ENCODE measurements at regions not wholly inside any gene's neighbourhood (a gene's known extent, or its start where the extent isn't known, plus 50 kb on each side); places are given as distances from the start of the nearest gene placed in this dataset.

DNA sequence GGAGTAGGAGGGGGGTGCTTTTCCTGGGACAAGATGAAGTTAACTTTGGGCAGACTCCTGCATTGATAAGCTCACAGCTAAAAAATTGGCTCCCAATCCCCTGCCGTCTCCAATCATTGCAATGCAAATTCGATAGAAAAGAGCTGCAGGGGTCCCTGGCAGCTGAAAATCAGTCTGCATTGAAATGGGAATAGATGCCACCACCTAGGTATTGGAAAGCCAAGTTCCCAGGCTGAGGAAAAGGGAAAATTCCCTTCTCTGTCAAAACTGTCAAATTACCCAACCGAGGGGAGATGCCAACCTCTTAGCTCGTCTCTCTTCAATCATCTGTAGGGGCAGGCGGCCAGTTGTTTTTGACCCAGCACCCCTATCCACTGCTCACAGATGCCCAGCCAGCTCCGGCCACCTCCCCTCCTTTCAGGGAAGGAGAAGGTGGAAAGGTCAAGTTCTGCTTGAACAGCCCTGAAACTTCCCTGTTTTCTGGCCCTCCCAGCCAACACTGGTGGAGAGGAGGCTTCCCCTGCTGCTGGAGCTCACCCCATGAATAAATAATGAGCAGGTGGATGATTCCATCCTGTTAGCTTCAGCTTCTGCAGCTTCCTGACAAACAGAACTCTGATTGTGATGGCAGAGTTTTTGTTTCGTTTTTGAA, 916.3 kb downstream of the TBC1D22A start:
- H3K4me3 Mint-ChIP-seq: no peak overlapping the region
- H3K27ac Mint-ChIP-seq: no peak overlapping the region
- peaks cover 16% of the 10 kb centered on the region; the same call in 1 of the 2 replicates for H3K36me3 Mint-ChIP-seq (ENCODE audit: low read depth)

DNA sequence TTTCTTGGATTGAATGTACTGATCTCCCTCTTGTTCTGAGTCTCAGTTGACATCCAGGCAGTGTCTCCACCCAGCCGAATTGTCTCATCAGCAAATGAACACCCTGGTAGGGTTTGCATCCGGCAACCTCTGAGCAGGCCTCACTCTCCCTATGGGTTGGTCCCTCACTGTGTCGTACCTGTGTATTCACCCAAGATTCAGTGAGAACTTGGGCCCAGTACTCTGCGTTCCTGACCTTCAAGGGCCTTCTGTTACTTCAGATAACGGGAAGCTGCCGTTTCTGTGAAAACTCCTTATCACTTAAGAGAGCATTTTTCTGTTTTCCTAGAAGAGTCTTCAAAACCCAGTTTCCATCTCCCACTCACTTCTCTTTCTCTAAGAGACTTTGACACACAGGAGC, 915.6 kb downstream of the TBC1D22A start:
- TF ChIP-seq, protein P1, sequence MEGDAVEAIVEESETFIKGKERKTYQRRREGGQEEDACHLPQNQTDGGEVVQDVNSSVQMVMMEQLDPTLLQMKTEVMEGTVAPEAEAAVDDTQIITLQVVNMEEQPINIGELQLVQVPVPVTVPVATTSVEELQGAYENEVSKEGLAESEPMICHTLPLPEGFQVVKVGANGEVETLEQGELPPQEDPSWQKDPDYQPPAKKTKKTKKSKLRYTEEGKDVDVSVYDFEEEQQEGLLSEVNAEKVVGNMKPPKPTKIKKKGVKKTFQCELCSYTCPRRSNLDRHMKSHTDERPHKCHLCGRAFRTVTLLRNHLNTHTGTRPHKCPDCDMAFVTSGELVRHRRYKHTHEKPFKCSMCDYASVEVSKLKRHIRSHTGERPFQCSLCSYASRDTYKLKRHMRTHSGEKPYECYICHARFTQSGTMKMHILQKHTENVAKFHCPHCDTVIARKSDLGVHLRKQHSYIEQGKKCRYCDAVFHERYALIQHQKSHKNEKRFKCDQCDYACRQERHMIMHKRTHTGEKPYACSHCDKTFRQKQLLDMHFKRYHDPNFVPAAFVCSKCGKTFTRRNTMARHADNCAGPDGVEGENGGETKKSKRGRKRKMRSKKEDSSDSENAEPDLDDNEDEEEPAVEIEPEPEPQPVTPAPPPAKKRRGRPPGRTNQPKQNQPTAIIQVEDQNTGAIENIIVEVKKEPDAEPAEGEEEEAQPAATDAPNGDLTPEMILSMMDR (IDR thresholded peaks at IDR 0.05): no peak
- DNase-seq: no peak
- Mint-ChIP-seq H3K27me3 (ENCODE audit: insufficient read depth) (no peaks in the 10 kb centered on the region; the same call in none of the 2 replicates), H3K36me3 (ENCODE audit: low read depth) (peaks cover 11% of the 10 kb centered on the region; the same call in 1 of the 2 replicates), H3K27ac (no peak overlapping the region), H3K4me3 (no peak overlapping the region), H3K9me3 (peaks cover 76% of the 10 kb centered on the region), H3K4me1 (ENCODE audit: low read depth) (no peaks in the 10 kb centered on the region)

More for the DNA sequence above, 916.3 kb downstream of the TBC1D22A start:
- TF ChIP-seq, protein P1 (IDR thresholded peaks at IDR 0.05): no peak
- DNase-seq: no peak
- Mint-ChIP-seq H3K4me1 (ENCODE audit: low read depth) (no peaks in the 10 kb centered on the region), H3K9me3 (peaks cover 77% of the 10 kb centered on the region), H3K27me3 (ENCODE audit: insufficient read depth) (no peaks in the 10 kb centered on the region; the same call in none of the 2 replicates)

DNA sequence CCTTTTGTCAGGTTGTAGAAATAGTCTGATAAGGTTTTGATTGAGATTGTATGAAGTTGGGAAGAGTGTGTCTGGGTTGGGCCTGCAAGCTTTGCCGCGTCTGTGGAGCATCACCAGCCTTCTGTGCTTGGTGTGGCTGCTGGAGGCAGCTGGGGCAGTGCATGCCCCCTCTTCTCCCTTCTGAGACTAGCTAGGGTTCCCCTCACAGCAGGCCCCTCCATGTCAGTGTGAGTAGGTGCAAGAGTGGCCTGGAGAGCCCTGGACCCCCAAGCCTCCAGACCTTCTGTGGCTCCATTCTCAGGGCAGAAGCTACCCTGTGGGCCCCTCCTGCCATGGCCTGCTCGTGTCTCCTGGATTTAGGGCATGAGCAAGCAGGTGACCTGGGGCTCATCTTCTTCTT, 914.2 kb downstream of the TBC1D22A start:
- DNase-seq: no peak
- Mint-ChIP-seq H3K4me1 (ENCODE audit: low read depth) (no peaks in the 10 kb centered on the region), H3K9me3 (peaks cover 76% of the 10 kb centered on the region), H3K4me3 (no peak overlapping the region), H3K27me3 (ENCODE audit: insufficient read depth) (no peaks in the 10 kb centered on the region; the same call in none of the 2 replicates), H3K36me3 (ENCODE audit: low read depth) (peaks cover 11% of the 10 kb centered on the region; the same call in 1 of the 2 replicates), H3K27ac (no peak overlapping the region)
- TF ChIP-seq, protein P1 (IDR thresholded peaks at IDR 0.05): no peak

DNA sequence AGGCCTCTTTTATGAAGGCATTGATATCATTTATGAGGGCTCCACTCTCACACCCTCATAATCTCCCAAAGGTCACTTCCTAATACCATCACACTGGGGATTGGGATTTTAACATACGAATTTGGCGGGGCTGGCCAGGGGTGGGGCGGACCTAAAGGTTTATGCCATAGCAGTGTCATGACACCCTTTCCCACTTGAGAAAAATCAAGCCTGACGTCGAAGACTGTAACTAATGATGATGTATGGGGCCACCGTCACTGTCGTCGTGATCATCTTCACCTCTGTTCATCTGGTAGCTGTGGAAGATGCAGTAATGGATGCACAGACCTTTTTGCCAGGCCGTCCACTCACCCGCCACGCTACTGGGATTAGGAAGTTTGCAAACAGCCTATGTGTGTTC, 912.1 kb downstream of the TBC1D22A start:
- Mint-ChIP-seq H3K36me3 (ENCODE audit: low read depth) (peaks cover 3% of the 10 kb centered on the region; the same call in 1 of the 2 replicates), H3K27me3 (ENCODE audit: insufficient read depth) (no peaks in the 10 kb centered on the region; the same call in none of the 2 replicates)
- TF ChIP-seq, protein P1 (IDR thresholded peaks at IDR 0.05): no peak

DNA sequence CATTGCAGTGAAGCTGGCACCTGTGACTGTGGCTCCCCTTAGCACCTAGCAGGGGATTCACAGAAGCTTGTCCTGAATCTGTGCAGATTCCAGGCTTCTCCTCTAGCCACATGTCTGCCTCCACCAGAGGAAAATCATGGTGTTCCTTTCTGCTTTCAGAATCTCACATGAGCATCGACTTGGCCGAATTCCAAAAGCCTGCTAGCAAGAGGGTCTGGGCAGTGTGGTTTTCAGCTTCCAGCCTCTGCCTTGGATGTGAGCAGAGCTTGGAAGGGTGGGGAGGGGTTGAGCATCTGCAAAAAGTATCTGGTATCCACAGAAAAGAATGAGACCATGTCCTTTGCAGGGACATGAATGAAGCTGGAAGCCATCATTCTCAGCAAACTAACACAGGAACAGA, 911.1 kb downstream of the TBC1D22A start:
- Mint-ChIP-seq H3K27ac (no peak overlapping the region), H3K27me3 (ENCODE audit: insufficient read depth) (no peaks in the 10 kb centered on the region; the same call in none of the 2 replicates), H3K4me1 (ENCODE audit: low read depth) (no peaks in the 10 kb centered on the region), H3K4me3 (no peak overlapping the region), H3K36me3 (ENCODE audit: low read depth) (0 out of 2 replicates have a peak, but pooled peaks cover 3% of the 10 kb centered on the region), H3K9me3 (peaks cover 77% of the 10 kb centered on the region)
- TF ChIP-seq, protein P1 (IDR thresholded peaks at IDR 0.05): no peak
- DNase-seq: no peak

More for the DNA sequence above, 912.1 kb downstream of the TBC1D22A start:
- Mint-ChIP-seq H3K27ac (no peak overlapping the region), H3K4me3 (no peak overlapping the region), H3K9me3 (peaks cover 79% of the 10 kb centered on the region), H3K4me1 (ENCODE audit: low read depth) (no peaks in the 10 kb centered on the region)
- no peak for DNase-seq
